ENCODE measurements at regions not wholly inside any gene's neighbourhood (a gene's known extent, or its start where the extent isn't known, plus 50 kb on each side); places are given as distances from the start of the nearest gene placed in this dataset.

- no peak overlapping the region for H3K4me3 ChIP-seq (replicated peaks; ENCODE audit: low read depth, low read length)
- no peak for TF ChIP-seq CTCF (IDR thresholded peaks at IDR 0.05; ENCODE audit: low read depth, low read length, missing control alignments)
- DNase-seq (ENCODE audit: extremely low read depth, low read depth), result no peak
Measured at GRCh38 chr1:219365451-219365850, 191.8 kb downstream of the LYPLAL1 start.

- TF ChIP-seq CTCF (IDR thresholded peaks at IDR 0.05; ENCODE audit: low read depth, low read length, missing control alignments), result no peak
- no peak overlapping the region for H3K4me3 ChIP-seq (replicated peaks; ENCODE audit: low read depth, low read length)
- no peak for DNase-seq (ENCODE audit: extremely low read depth, low read depth)
Measured at GRCh38 chr1:219362702-219363101, 189.0 kb downstream of the LYPLAL1 start.

GRCh38 chr1:219359126-219359525 is 185.4 kb downstream of the LYPLAL1 start:
- TF ChIP-seq CTCF (IDR thresholded peaks at IDR 0.05; ENCODE audit: low read depth, low read length, missing control alignments), result no peak
- H3K4me3 ChIP-seq (replicated peaks; ENCODE audit: low read depth, low read length), result no peak overlapping the region
- no peak for DNase-seq (ENCODE audit: extremely low read depth, low read depth)

GRCh38 chr1:219358080-219358479 is 184.4 kb downstream of the LYPLAL1 start:
- DNase-seq (ENCODE audit: extremely low read depth, low read depth), result no peak
- no peak overlapping the region for H3K4me3 ChIP-seq (replicated peaks; ENCODE audit: low read depth, low read length)
- TF ChIP-seq CTCF (IDR thresholded peaks at IDR 0.05; ENCODE audit: low read depth, low read length, missing control alignments), result no peak

GRCh38 chr1:219354962-219355361 is 181.3 kb downstream of the LYPLAL1 start:
- H3K4me3 ChIP-seq (replicated peaks; ENCODE audit: low read depth, low read length), result no peak overlapping the region
- no peak for TF ChIP-seq CTCF (IDR thresholded peaks at IDR 0.05; ENCODE audit: low read depth, low read length, missing control alignments)
- no peak for DNase-seq (ENCODE audit: extremely low read depth, low read depth)

- no peak for TF ChIP-seq CTCF (IDR thresholded peaks at IDR 0.05; ENCODE audit: low read depth, low read length, missing control alignments)
- DNase-seq (ENCODE audit: extremely low read depth, low read depth), result no peak
- no peak overlapping the region for H3K4me3 ChIP-seq (replicated peaks; ENCODE audit: low read depth, low read length)
Measured at GRCh38 chr1:219352961-219353651, 179.4 kb downstream of the LYPLAL1 start.
